ENCODE measurements at regions not wholly inside any gene's neighbourhood (a gene's known extent, or its start where the extent isn't known, plus 50 kb on each side); places are given as distances from the start of the nearest gene placed in this dataset.

- ATAC-seq (peak; percentile 54), DNase-seq (no peak)
- TF ChIP-seq, protein P1, sequence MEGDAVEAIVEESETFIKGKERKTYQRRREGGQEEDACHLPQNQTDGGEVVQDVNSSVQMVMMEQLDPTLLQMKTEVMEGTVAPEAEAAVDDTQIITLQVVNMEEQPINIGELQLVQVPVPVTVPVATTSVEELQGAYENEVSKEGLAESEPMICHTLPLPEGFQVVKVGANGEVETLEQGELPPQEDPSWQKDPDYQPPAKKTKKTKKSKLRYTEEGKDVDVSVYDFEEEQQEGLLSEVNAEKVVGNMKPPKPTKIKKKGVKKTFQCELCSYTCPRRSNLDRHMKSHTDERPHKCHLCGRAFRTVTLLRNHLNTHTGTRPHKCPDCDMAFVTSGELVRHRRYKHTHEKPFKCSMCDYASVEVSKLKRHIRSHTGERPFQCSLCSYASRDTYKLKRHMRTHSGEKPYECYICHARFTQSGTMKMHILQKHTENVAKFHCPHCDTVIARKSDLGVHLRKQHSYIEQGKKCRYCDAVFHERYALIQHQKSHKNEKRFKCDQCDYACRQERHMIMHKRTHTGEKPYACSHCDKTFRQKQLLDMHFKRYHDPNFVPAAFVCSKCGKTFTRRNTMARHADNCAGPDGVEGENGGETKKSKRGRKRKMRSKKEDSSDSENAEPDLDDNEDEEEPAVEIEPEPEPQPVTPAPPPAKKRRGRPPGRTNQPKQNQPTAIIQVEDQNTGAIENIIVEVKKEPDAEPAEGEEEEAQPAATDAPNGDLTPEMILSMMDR (IDR thresholded peaks at IDR 0.05), result no peak
- H3K36me3 ChIP-seq (ENCODE audit: low read depth), result no peaks in the 10 kb centered on the region
- H3K4me1 ChIP-seq (ENCODE audit: low read depth), result no peaks in the 10 kb centered on the region
- H3K9me3 ChIP-seq, result no peaks in the 10 kb centered on the region
- intact Hi-C loops (cut with DNase I, micrococcal nuclease), result no loop called here
- no peak overlapping the region for H3K4me3 ChIP-seq
These were observed 107.8 kb downstream of the EFNB1 start for GRCh38 chrX:68936608-68937007.

DNA sequence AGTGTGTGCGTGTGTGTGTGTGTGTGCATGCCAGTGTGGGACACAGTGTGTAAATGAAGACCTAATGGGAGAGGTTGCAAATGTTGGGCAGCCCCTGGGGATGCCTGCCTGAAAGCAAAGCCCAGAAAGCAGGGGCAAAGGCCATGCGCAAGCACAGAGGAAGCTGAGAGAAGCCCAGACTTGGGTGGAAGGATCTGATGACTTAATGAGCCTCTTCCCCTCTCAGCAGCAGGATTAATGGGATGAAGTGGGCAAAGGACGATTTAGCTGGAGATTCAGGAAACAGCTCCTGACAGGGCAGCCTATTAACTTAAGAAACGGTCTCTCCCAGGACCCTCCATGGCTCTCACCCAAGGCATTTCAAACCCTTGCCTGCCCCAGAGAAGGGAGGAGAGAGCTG lies 107.3 kb downstream of the EFNB1 start:
- TF ChIP-seq, protein P1 (IDR thresholded peaks at IDR 0.05), result no peak
- Histone ChIP-seq H3K36me3 (ENCODE audit: low read depth) (no peaks in the 10 kb centered on the region), H3K4me1 (ENCODE audit: low read depth) (no peaks in the 10 kb centered on the region), H3K9me3 (no peaks in the 10 kb centered on the region), H3K4me3 (no peak overlapping the region)
- DNase-seq (no peak), ATAC-seq (no peak)
- intact Hi-C loops (cut with DNase I, micrococcal nuclease), result no loop called here

- no peaks in the 10 kb centered on the region for H3K9me3 ChIP-seq
- H3K4me3 ChIP-seq, result no peak overlapping the region
- H3K4me1 ChIP-seq (ENCODE audit: low read depth), result no peaks in the 10 kb centered on the region
- TF ChIP-seq, protein P1 (IDR thresholded peaks at IDR 0.05), result no peak
- peak; percentile 27 for ATAC-seq
- DNase-seq, result no peak
- H3K36me3 ChIP-seq (ENCODE audit: low read depth), result no peaks in the 10 kb centered on the region
- intact Hi-C loops (cut with DNase I, micrococcal nuclease), result no loop called here
These were observed 106.5 kb downstream of the EFNB1 start for GRCh38 chrX:68935362-68935761.

- Histone ChIP-seq H3K36me3 (ENCODE audit: low read depth) (no peaks in the 10 kb centered on the region), H3K9me3 (no peaks in the 10 kb centered on the region), H3K4me1 (ENCODE audit: low read depth) (no peaks in the 10 kb centered on the region), H3K4me3 (no peak overlapping the region)
- DNase-seq, result no peak
- intact Hi-C loops (cut with DNase I, micrococcal nuclease), result no loop called here
- TF ChIP-seq, protein P1 (IDR thresholded peaks at IDR 0.05), result no peak
- no peak for ATAC-seq
These were observed 106.1 kb downstream of the EFNB1 start for GRCh38 chrX:68934922-68935321.

- no peaks in the 10 kb centered on the region for H3K4me1 ChIP-seq (ENCODE audit: low read depth)
- DNase-seq, result peak in 1 of 3 donors; percentile 38
- H3K9me3 ChIP-seq, result no peaks in the 10 kb centered on the region
- ATAC-seq, result peak; percentile 20
- intact Hi-C loops (cut with DNase I, micrococcal nuclease), result no loop called here
- no peak overlapping the region for H3K4me3 ChIP-seq
- H3K36me3 ChIP-seq (ENCODE audit: low read depth), result no peaks in the 10 kb centered on the region
- TF ChIP-seq, protein P1 (IDR thresholded peaks at IDR 0.05), result no peak
These were observed 105.6 kb downstream of the EFNB1 start for GRCh38 chrX:68934421-68934820.

DNA sequence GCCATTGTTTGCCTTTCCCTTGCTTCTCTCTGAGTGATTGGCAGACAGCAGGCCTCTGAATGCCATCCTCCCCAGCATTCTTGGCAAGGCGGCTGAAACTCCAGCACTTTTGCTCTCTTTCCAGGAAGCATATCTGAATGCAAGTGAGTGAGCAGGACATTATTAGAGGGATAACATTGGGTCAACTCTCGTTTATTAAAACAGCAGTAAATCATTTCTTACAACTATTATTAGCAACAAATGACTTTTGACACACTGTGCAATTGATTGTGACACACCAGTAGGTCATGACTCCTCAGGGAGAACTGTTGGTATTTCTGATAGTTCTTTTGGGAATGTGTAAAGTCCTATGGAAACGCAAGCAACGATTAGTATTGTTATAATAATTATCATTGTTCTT lies 103.8 kb downstream of the EFNB1 start:
- Histone ChIP-seq H3K4me3 (no peak overlapping the region), H3K36me3 (ENCODE audit: low read depth) (no peaks in the 10 kb centered on the region), H3K9me3 (no peaks in the 10 kb centered on the region), H3K4me1 (ENCODE audit: low read depth) (no peaks in the 10 kb centered on the region)
- DNase-seq (no peak), ATAC-seq (no peak)
- intact Hi-C loops (cut with DNase I, micrococcal nuclease), result no loop called here
- TF ChIP-seq, protein P1 (IDR thresholded peaks at IDR 0.05), result no peak

Measured in mucosa of descending colon (tissue), 3 donors.